Natural killer cell (primary cell): ENCODE measurements at regions not wholly inside any gene's neighbourhood (a gene's known extent, or its start where the extent isn't known, plus 50 kb on each side); places are given as distances from the start of the nearest gene placed in this dataset.

Source experiments
- ATAC-seq, 3 donors: fragments of 150-1000 bp in 2 of 3; fragments of 200-7000 bp in 1 of 3; cut with Tn5 transposase; 1 replicate in 1 of 3; 2 replicates in 2 of 3; pipeline ENCODE4 v1.10.0; 2021; ENCODE audit warnings: mild to moderate bottlenecking in 2 of 3, moderate library complexity in 2 of 3
- DNase-seq, 2 donors: peaks; one replicate each; pipeline versions ENCODE4 v3.0.0 to v3.0.0-alpha.2; 2013 to 2021; ENCODE audit warnings: mixed read lengths in 1 of 2
- H3K27ac ChIP-seq: one replicate; pipeline ENCODE4 v1.5.1; 2013; ENCODE audit warnings: mild to moderate bottlenecking, low read length
- H3K27me3 ChIP-seq: one replicate; pipeline ENCODE4 v1.6.1; 2013; ENCODE audit warnings: low read length; ENCODE audit not compliant: control insufficient read depth, insufficient read depth
- H3K36me3 ChIP-seq: one replicate; pipeline ENCODE4 v1.6.1; 2013; ENCODE audit warnings: low read length; ENCODE audit not compliant: control insufficient read depth, insufficient read depth
- H3K4me1 ChIP-seq: one replicate; pipeline ENCODE4 v1.6.1; 2013; ENCODE audit warnings: low read length; ENCODE audit not compliant: control insufficient read depth, insufficient read depth
- H3K4me3 ChIP-seq: one replicate; pipeline ENCODE4 v1.5.1; 2013; ENCODE audit warnings: low read length
- H3K9me3 ChIP-seq: one replicate; pipeline ENCODE4 v1.6.1; 2013; ENCODE audit warnings: low read length; ENCODE audit not compliant: control insufficient read depth, insufficient read depth
- H3K27ac Mint-ChIP-seq, 2 donors: one replicate each; pipeline ENCODE4 v1.8.0; 2022; ENCODE audit warnings: mild to moderate bottlenecking in 2 of 2, mixed read lengths in 2 of 2, moderate library complexity in 1 of 2
- H3K27me3 Mint-ChIP-seq, 2 donors: one replicate each; pipeline ENCODE4 v1.8.0; 2022; ENCODE audit warnings: low read depth in 2 of 2, mixed read lengths in 2 of 2
- H3K36me3 Mint-ChIP-seq: one replicate; pipeline ENCODE4 v1.8.0; 2022; ENCODE audit warnings: mixed read lengths
- H3K4me1 Mint-ChIP-seq, 2 donors: one replicate each; pipeline ENCODE4 v1.8.0; 2022; ENCODE audit warnings: mixed read lengths in 2 of 2
- H3K4me3 Mint-ChIP-seq: one replicate; pipeline ENCODE4 v1.8.0; 2022; ENCODE audit warnings: mild to moderate bottlenecking, moderate library complexity, mixed read lengths
- H3K9me3 Mint-ChIP-seq, 2 donors: one replicate each; pipeline ENCODE4 v1.8.0; 2022; ENCODE audit warnings: mixed read lengths in 2 of 2
- CTCF ChIP-seq: fragments of 200-600 bp; IDR thresholded peaks from one replicate; pipeline ENCODE4 v1.8.0; 2022; ENCODE audit warnings: antibody characterized with exemption
- WGBS: methylation state at CpG from one replicate; pipeline ENCODE4 v1.1.7; 2013; ENCODE audit warnings: missing lambda C conversion rate; ENCODE audit not compliant: insufficient coverage; 5-methylcytosine and 5-hydroxymethylcytosine counted together
- intact Hi-C: fragments of 100-400 bp; cut with micrococcal nuclease; formaldehyde crosslinking; loops from one replicate; pipeline ENCODE4 v1.14.2; 2022

GRCh38 chr20:10133532-10133931 lies 85.1 kb upstream of the SNAP25 start:
- no peaks in the 10 kb centered on the region for H3K9me3 Mint-ChIP-seq
- no peaks in the 10 kb centered on the region for H3K9me3 ChIP-seq
- no peaks in the 10 kb centered on the region for H3K27me3 ChIP-seq
- WGBS: 95% methylated on average over 4 of the region's 4 CpGs
- H3K4me3 ChIP-seq: no peak overlapping the region
- DNase-seq: no peak
- H3K27ac Mint-ChIP-seq: no peak overlapping the region
- no peak overlapping the region for H3K27ac ChIP-seq
- TF ChIP-seq CTCF: no peak
- H3K4me1 ChIP-seq: no peaks in the 10 kb centered on the region
- H3K4me1 Mint-ChIP-seq: no peaks in the 10 kb centered on the region
- H3K36me3 ChIP-seq: no peaks in the 10 kb centered on the region
- no peak for ATAC-seq
- intact Hi-C loops: no loop called here
- H3K36me3 Mint-ChIP-seq: no peaks in the 10 kb centered on the region
- H3K27me3 Mint-ChIP-seq: peaks cover 6 to 12% of the 10 kb centered on the region in 2 donors
- H3K4me3 Mint-ChIP-seq: no peak overlapping the region

GRCh38 chr20:10134176-10134575 lies 84.5 kb upstream of the SNAP25 start:
- intact Hi-C loops: no loop called here
- H3K9me3 ChIP-seq: no peaks in the 10 kb centered on the region
- no peaks in the 10 kb centered on the region for H3K36me3 ChIP-seq
- H3K27me3 ChIP-seq: no peaks in the 10 kb centered on the region
- ATAC-seq: no peak
- no peaks in the 10 kb centered on the region for H3K9me3 Mint-ChIP-seq
- H3K4me3 Mint-ChIP-seq: no peak overlapping the region
- H3K27ac Mint-ChIP-seq: no peak overlapping the region
- no peaks in the 10 kb centered on the region for H3K36me3 Mint-ChIP-seq
- TF ChIP-seq CTCF: no peak
- DNase-seq: no peak
- 87% methylated on average over 4 of the region's 4 CpGs for WGBS
- H3K27me3 Mint-ChIP-seq: peaks cover 6 to 12% of the 10 kb centered on the region in 2 donors
- no peaks in the 10 kb centered on the region for H3K4me1 ChIP-seq
- H3K4me1 Mint-ChIP-seq: no peaks in the 10 kb centered on the region
- no peak overlapping the region for H3K4me3 ChIP-seq
- no peak overlapping the region for H3K27ac ChIP-seq

GRCh38 chr20:10135438-10135837 lies 83.2 kb upstream of the SNAP25 start:
- intact Hi-C loops: no loop called here

More at GRCh38 chr20:10135438-10135837, 83.2 kb upstream of the SNAP25 start:
- Mint-ChIP-seq H3K9me3 (no peaks in the 10 kb centered on the region), H3K27ac (no peak overlapping the region), H3K4me3 (no peak overlapping the region), H3K36me3 (no peaks in the 10 kb centered on the region), H3K4me1 (no peaks in the 10 kb centered on the region), H3K27me3 (peaks cover 6 to 7% of the 10 kb centered on the region in 2 donors)
- DNase-seq (no peak), ATAC-seq (no peak)
- TF ChIP-seq CTCF: no peak
- Histone ChIP-seq H3K36me3 (no peaks in the 10 kb centered on the region), H3K4me1 (no peaks in the 10 kb centered on the region), H3K9me3 (no peaks in the 10 kb centered on the region), H3K4me3 (no peak overlapping the region), H3K27me3 (no peaks in the 10 kb centered on the region), H3K27ac (no peak overlapping the region)
- 74% methylated on average over 7 of the region's 9 CpGs for WGBS
